ENCODE measurements at regions not wholly inside any gene's neighbourhood (a gene's known extent, or its start where the extent isn't known, plus 50 kb on each side); places are given as distances from the start of the nearest gene placed in this dataset.

GRCh38 chr11:16440136-16440535 lies 83.8 kb upstream of the SOX6 start:
- CTCF ChIA-PET = no interaction called here
- WGBS (ENCODE audit: insufficient coverage) = no CpG with 5 or more reads among the region's 5 CpGs

GRCh38 chr11:16434036-16434435 lies 77.7 kb upstream of the SOX6 start:
- ChIA-PET CTCF (no interaction called here), POLR2A (no interaction called here)
- intact Hi-C loops (cut with micrococcal nuclease) = no loop called here
- no peak for ATAC-seq (ENCODE audit: low read depth)
- H3K9ac ChIP-seq (ENCODE audit: low read length) = no peak overlapping the region
- no peak overlapping the region for H3K27ac Mint-ChIP-seq
- H3K36me3 ChIP-seq (replicated peaks in 1 of 2; ENCODE audit: control extremely low read depth in 1 of 2, control insufficient read depth in 1 of 2, extremely low read depth in 1 of 2, insufficient read depth in 2 of 2, low read length in 1 of 2) = no peaks in the 10 kb centered on the region
- H3K4me1 Mint-ChIP-seq = no peaks in the 10 kb centered on the region
- H3K4me3 Mint-ChIP-seq = no peak overlapping the region
- H3K4me1 ChIP-seq (ENCODE audit: control insufficient read depth in 2 of 2, insufficient read depth in 2 of 2, low read length in 2 of 2) = no peaks in the 10 kb centered on the region
- H3K27me3 Mint-ChIP-seq = no peaks in the 10 kb centered on the region
- no peaks in the 10 kb centered on the region for H3K79me2 ChIP-seq (ENCODE audit: control insufficient read depth, insufficient read depth, low read length)
- no peak for DNase-seq
- no peak overlapping the region for H2AFZ ChIP-seq (ENCODE audit: insufficient read depth, low read depth, low read length, poor library complexity, severe bottlenecking)
- no peaks in the 10 kb centered on the region for H3K9me3 Mint-ChIP-seq (ENCODE audit: insufficient read depth)
- no peaks in the 10 kb centered on the region for H4K20me1 ChIP-seq (ENCODE audit: control insufficient read depth, insufficient read depth, low read length, poor library complexity, severe bottlenecking)
- H3K4me3 ChIP-seq (ENCODE audit: control extremely low read depth in 1 of 5, extremely low read depth in 1 of 5, insufficient read depth in 1 of 5, low read depth in 2 of 5, low read length in 4 of 5) = no peak overlapping the region
- no peaks in the 10 kb centered on the region for H3K9me3 ChIP-seq (ENCODE audit: control extremely low read depth in 1 of 3, control insufficient read depth in 2 of 3, insufficient read depth in 1 of 3, low read length in 2 of 3)
- 86% methylated on average over 1 of the region's 2 CpGs for WGBS (ENCODE audit: insufficient coverage)
- H3K27ac ChIP-seq (ENCODE audit: low read length in 2 of 2) = no peak overlapping the region
- H3K4me2 ChIP-seq (replicated peaks; ENCODE audit: low read depth, low read length, poor library complexity, severe bottlenecking) = no peak overlapping the region
- TF ChIP-seq EZH2 (IDR thresholded peaks at IDR 0.05; ENCODE audit: borderline replicate concordance, insufficient read depth, low read depth, low read length, poor library complexity, severe bottlenecking) (no peak), CTCF (IDR thresholded peaks at IDR 0.05) (no peak)
- H3K27me3 ChIP-seq (replicated peaks in 1 of 4; ENCODE audit: control extremely low read depth in 1 of 4, control insufficient read depth in 3 of 4, insufficient read depth in 4 of 4, low read length in 3 of 4) = no peaks in the 10 kb centered on the region

More at GRCh38 chr11:16440136-16440535, 83.8 kb upstream of the SOX6 start:
- Histone ChIP-seq H3K36me3 (replicated peaks in 1 of 2; ENCODE audit: control extremely low read depth in 1 of 2, control insufficient read depth in 1 of 2, extremely low read depth in 1 of 2, insufficient read depth in 2 of 2, low read length in 1 of 2) (no peaks in the 10 kb centered on the region), H3K4me3 (ENCODE audit: control extremely low read depth in 1 of 5, extremely low read depth in 1 of 5, insufficient read depth in 1 of 5, low read depth in 2 of 5, low read length in 4 of 5) (no peak overlapping the region), H2AFZ (ENCODE audit: insufficient read depth, low read depth, low read length, poor library complexity, severe bottlenecking) (no peak overlapping the region), H3K79me2 (ENCODE audit: control insufficient read depth, insufficient read depth, low read length) (no peaks in the 10 kb centered on the region), H3K4me2 (replicated peaks; ENCODE audit: low read depth, low read length, poor library complexity, severe bottlenecking) (no peak overlapping the region), H3K9me3 (ENCODE audit: control extremely low read depth in 1 of 3, control insufficient read depth in 2 of 3, insufficient read depth in 1 of 3, low read length in 2 of 3) (no peaks in the 10 kb centered on the region), H3K4me1 (ENCODE audit: control insufficient read depth in 2 of 2, insufficient read depth in 2 of 2, low read length in 2 of 2) (no peaks in the 10 kb centered on the region), H4K20me1 (ENCODE audit: control insufficient read depth, insufficient read depth, low read length, poor library complexity, severe bottlenecking) (no peaks in the 10 kb centered on the region), H3K27me3 (replicated peaks in 1 of 4; ENCODE audit: control extremely low read depth in 1 of 4, control insufficient read depth in 3 of 4, insufficient read depth in 4 of 4, low read length in 3 of 4) (no peaks in the 10 kb centered on the region), H3K9ac (ENCODE audit: low read length) (no peak overlapping the region), H3K27ac (ENCODE audit: low read length in 2 of 2) (no peak overlapping the region)
- POLR2A ChIA-PET = no interaction called here
- TF ChIP-seq CTCF (IDR thresholded peaks at IDR 0.05) (no peak), EZH2 (IDR thresholded peaks at IDR 0.05; ENCODE audit: borderline replicate concordance, insufficient read depth, low read depth, low read length, poor library complexity, severe bottlenecking) (no peak)
- intact Hi-C loops (cut with micrococcal nuclease) = no loop called here
- no peaks in the 10 kb centered on the region for H3K27me3 Mint-ChIP-seq
- ATAC-seq (ENCODE audit: low read depth) = no peak
- no peak overlapping the region for H3K27ac Mint-ChIP-seq
- no peak for DNase-seq
- no peaks in the 10 kb centered on the region for H3K9me3 Mint-ChIP-seq (ENCODE audit: insufficient read depth)
- no peaks in the 10 kb centered on the region for H3K4me1 Mint-ChIP-seq
- no peak overlapping the region for H3K4me3 Mint-ChIP-seq
